ENCODE measurements at regions not wholly inside any gene's neighbourhood (a gene's known extent, or its start where the extent isn't known, plus 50 kb on each side); places are given as distances from the start of the nearest gene placed in this dataset.

DNA sequence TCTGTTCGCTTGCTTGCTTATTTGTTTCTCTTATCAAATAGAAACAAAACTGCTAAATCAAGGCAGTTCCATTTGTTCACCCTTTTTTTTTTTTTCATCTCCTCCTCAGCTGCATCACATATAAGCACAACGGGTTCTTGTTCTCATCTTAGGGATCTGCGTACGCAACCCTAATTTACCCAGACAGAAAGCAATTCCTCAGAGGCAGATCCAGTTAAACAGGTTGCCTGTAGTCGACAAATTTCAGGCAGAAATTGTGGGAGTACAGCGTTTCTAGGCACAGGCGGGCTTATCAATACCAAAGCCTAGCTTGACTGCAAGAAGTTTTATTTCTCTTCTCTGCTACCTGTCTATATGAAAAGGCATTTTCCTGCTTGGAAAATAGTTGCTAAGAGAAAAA lies 565.4 kb downstream of the NXPH1 start:
- TF ChIP-seq CTCF (IDR thresholded peaks at IDR 0.05; ENCODE audit: borderline replicate concordance, extremely low read depth, low read length, poor library complexity, severe bottlenecking): no peak
- no peak for TF ChIP-seq EZH2 (IDR thresholded peaks at IDR 0.05; ENCODE audit: borderline replicate concordance, low read depth, low read length, severe bottlenecking)
